ENCODE measurements at regions not wholly inside any gene's neighbourhood (a gene's known extent, or its start where the extent isn't known, plus 50 kb on each side); places are given as distances from the start of the nearest gene placed in this dataset.

DNA sequence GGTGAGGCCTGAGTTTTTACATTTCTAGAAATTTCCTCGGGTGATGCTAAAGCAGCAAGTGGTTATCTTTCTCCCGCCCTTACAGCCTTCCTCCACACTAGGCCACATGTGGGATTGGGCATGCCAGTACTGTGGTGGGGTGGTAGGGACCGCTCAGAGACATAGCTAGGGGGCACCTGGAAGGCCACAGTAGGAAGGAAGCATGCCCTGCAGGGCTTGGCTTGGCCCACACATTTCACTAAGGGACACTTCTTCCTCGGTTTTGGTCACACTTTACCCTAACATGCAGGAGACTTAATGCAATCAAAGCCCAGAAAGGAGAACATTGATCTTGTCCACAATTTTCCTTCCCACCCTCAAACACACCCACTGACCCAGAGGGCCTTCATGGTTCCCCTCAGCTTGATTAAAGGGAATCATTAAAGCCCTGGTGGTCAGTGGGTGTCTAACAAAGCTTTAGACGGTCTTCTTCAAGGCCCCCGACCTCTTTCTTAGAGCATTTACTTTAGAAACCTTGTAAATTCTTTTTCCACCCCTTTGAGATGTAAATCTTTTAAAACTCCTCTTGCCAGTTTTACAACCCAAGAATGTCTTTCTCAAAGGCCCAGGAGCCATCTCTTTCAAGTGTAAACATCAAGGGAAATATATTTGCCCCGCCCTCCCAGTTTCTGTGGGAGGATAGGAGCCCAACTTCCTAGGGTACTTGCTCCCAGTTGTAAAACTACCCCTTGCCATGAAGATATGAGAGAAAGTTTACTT, 246.4 kb upstream of the PTBP2 start:
- no peak for DNase-seq (ENCODE audit: low read depth in 2 of 3, low spot score in 2 of 3)

DNA sequence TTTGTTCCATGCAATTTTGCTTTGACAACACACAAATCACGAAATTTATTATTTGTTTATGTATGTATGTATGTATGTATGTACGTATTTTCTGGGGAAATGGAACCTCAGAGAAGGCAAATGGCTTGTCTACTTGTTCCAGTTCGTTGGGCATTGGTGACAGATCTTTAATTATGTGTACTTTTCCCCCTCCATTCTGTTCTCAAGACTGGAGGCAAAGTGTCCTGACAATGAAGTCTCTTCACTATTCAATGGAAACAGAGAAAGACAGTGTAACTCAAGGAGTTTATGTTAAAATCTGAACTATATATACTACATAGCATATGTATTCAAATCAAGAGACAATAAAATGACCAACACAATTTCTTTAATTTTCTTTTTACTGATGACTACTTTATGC, 245.7 kb upstream of the PTBP2 start:
- no peak for DNase-seq (ENCODE audit: low read depth in 2 of 3, low spot score in 2 of 3)

DNA sequence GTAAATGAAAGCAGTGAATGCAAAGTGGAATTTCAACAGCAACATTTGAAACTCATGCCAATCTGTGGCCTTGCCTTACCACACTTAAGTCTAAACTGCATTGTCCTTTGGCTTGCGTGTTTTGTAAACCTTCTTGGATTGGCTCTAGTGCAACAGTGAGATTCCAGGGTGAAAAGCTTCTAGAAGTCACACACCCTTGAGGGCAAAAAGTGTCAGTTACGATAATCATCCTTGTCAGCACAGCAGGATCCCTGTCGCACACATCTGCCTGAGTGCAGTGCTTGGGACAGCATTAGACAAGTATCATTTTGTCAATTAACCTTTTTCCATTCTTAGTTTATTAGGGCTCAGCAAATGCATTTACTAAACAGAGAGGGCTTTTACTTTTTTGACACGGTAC, 243.4 kb upstream of the PTBP2 start:
- DNase-seq (ENCODE audit: low read depth in 2 of 3, low spot score in 2 of 3), result no peak

DNA sequence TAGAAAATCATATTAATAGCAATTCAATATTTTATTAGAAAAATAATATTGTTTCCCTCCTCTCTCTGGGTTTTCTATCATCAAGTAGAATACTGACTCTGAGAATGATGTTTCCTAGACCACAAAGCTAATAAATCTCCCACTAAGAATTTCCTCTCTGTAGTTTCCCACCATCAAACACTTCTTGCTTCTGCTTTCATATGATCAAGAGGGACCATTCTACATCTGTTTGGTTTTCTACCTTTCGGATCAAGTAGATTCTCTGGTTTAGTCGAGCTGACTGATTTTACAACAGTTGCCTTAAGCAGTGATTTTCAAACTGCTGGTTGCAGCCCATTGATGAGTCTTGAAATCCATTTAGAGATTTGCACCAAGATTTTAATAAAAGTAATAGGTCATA, 240.2 kb upstream of the PTBP2 start:
- no peak for DNase-seq (ENCODE audit: low read depth in 2 of 3, low spot score in 2 of 3)

DNA sequence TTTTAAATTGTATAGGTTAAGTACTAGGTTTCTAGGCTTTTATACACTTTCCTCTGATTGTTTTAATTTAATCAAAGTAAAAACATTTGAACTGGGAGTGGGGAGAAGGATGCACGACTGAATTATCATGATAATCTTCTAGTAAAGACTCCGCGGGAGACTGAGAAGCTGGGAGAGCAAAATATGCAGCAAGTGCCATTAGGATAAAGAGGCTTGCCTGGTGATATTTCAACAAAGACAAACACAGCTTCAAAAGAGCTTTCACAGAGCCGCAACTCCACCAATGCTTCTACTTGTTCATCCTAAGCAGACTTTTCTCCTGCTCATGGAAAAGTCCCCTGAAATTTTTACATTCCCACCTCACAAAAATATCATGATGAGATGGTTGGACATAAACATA, 239.0 kb upstream of the PTBP2 start:
- DNase-seq (ENCODE audit: low read depth in 2 of 3, low spot score in 2 of 3), result no peak

DNA sequence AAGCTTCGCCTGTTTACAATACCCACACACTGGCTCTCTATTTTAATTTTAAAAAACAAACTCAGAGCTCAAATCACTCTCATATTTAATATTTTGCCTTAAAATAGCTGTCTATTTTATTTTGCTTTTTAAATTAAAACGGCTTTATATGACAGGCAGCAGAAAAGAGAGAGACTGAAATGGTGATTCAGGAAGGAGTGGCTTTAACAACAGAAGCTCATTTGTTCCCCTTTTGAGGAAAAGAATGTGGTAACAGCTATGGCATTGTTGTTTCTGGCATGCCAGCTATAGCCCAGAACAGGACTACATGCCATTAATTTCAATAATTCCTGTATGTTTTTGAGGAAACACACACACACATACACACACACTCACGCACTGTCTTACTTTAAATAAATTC, 234.2 kb upstream of the PTBP2 start:
- DNase-seq (ENCODE audit: low read depth in 2 of 3, low spot score in 2 of 3), result no peak

DNA sequence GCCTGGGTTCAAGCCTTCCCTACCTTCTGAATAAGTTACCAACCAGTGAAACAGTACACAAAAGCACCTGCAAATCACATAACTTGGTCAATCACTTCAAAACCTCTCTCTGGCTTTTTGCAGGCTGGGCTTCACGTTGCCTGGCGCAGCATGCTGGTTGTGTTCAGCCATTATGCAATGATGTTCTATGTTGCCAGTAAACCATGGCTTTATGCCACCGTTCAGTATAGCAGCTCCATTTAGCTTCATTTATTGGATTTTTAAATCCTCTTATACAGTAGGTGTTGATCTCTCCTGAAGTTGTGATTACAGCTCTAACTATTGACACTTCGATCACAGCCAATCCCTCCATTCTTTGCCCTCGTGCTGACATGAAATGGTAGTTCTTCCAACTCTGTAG, 233.6 kb upstream of the PTBP2 start:
- no peak for DNase-seq (ENCODE audit: low read depth in 2 of 3, low spot score in 2 of 3)

DNA sequence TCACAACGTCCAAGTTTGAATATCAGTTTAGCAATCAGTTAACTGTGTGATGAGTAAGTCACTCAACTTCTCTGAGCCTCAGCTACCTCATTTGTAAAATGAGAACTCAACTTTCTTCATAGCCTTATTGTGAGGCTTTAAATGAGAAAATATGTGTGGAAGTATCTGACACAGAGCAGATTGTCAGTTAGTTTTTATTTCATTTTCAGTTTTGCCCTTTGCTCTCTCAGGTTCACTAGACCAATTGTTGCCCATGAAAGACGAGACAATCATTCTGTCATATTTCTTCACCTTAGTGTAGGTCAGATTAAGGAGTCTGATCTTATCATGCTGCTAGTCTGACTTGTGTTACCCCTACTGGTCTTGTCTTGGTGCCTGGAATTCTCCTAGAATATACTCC, 232.8 kb upstream of the PTBP2 start:
- DNase-seq (ENCODE audit: low read depth in 2 of 3, low spot score in 2 of 3), result no peak

DNA sequence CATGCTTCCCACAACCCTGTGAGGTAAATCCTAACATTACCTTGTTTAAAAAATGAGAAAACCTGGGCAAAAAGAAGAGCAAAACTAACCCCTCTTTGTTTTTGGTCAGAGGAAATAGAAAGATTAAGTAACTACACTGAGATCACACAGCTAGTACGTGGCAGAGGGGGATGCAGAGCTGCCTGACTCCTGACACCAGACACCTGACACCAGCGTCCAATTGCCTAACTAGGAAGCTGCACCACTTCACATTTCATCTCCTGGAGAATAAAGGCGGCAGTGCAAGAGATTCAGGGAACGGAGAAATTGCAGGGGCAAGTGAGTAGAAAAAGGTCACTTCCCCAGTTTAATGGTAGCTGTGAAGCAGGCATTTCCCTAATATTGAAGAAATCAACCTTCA, 229.3 kb upstream of the PTBP2 start:
- no peak for DNase-seq (ENCODE audit: low read depth in 2 of 3, low spot score in 2 of 3)

DNA sequence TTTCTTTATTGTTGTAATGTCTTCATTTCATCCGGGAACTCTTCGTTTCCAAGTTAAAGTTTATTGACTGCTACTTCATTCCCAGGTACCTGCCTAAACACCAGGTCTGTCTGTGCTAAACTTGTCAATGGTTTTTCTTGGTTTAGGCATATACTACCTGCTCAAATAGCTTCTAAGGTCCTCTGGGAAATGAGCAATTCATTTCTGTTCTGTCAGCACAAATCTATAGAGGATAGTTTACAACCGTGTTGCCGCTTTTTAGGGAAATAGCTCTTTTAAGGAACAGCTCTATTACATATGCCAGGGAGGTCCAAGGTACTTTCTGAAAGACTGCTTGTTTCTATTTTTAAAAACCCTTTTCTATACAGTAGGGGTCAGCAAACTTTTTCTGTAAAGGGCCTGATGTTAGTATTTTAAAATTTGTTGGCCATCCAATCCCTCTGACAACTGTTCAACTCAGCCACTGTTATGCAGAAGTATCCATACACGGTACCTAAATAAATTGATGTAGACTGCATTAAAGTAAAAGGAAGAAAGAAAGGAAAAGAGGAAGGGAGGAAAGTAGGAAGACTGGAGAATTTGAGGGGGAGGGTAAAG, 222.7 kb upstream of the PTBP2 start:
- DNase-seq (ENCODE audit: low read depth in 2 of 3, low spot score in 2 of 3), result no peak

DNA sequence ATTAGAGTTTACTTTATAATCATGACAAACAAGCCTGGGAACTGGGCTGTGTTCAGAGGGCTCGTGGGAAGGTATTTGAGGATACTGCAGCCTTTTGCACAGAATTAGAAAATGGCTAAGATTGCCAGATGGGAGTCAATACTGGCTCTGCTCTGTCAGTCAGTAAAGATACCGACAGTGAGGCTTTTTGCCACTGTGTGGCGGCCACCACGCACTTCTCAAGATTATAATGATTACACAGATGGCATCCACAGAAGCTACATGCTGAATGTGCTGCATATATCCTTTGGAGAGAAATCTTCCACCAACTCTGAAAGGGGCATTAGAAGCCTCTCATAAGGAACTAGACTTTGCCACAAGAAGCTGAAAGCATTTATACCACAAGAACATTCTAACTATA, 213.4 kb upstream of the PTBP2 start:
- no peak for DNase-seq (ENCODE audit: low read depth in 2 of 3, low spot score in 2 of 3)

DNA sequence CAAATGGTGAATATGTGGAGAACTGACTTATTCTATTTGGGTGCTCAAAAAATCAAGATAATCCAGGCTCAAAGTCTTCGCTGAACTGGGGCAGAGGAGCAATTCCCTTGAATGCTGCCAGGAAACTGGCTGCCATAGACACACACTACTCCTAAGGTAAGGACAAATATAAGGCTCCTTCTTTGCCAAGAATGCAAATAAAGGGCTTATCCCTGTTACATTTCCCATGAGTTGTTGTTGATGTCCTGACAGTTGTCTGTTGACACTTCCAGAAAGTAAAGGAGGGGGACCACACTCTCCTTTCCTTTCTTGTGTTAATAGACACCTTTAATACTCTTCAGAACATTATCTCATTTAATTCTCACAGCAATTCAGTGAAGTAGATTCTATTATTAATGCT, 212.2 kb upstream of the PTBP2 start:
- no peak for DNase-seq (ENCODE audit: low read depth in 2 of 3, low spot score in 2 of 3)

DNA sequence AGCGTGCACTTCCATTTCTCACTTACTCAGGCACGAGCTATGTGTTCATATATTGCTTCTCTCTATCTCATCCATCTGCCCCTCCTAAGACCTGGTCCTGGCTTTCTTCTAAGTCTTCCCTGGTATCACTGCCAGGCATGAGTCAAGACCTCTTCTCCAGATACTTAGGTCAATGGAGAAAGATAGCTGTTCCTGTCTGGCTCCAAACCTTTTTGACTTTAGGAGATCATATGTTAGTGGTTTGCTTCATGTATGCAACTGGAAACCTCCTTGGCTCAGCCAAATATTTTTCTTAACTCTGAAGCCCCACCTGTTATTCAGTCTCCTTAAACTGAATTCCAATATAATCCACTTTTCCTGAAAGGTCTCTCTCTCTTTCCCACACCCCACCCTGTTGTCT, 211.6 kb upstream of the PTBP2 start:
- no peak for DNase-seq (ENCODE audit: low read depth in 2 of 3, low spot score in 2 of 3)

DNA sequence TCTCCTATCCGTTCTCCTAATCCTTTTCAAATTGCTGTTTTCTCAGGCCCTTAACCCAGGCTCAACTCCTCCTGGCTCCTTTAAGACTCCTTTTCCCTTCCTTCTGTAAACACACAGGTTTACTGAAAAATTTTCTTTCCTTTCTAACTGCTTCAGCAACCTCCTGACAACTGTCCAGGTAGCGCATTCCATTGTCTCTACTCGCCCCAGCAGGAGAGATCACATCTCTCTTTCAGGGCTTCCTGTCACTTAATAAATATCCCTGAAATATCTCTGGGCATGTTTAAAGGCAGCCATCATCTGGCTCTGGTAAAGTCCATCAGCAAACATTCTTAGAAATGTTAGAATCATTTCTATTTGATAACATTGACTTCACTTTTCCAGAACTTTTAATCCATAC, 211.2 kb upstream of the PTBP2 start:
- no peak for DNase-seq (ENCODE audit: low read depth in 2 of 3, low spot score in 2 of 3)

DNA sequence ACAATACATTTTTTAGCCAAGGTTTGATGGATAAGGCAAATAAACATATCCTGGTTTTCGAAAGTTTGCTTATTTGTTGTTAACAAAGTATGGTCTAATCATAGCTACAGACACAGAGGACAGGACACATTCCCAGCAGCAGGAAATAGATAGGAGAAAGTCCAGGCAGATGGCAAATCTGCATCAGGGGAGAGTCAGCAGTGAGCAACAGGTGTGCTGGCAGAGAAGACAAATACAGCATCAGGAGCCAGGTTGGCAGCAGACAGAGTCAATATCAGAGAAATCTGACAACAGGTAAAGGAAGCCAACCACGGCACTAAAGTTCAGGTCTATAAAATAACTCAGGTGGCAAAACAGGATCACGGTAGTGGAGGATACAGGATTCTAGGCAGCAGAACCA, 210.7 kb upstream of the PTBP2 start:
- no peak for DNase-seq (ENCODE audit: low read depth in 2 of 3, low spot score in 2 of 3)

DNA sequence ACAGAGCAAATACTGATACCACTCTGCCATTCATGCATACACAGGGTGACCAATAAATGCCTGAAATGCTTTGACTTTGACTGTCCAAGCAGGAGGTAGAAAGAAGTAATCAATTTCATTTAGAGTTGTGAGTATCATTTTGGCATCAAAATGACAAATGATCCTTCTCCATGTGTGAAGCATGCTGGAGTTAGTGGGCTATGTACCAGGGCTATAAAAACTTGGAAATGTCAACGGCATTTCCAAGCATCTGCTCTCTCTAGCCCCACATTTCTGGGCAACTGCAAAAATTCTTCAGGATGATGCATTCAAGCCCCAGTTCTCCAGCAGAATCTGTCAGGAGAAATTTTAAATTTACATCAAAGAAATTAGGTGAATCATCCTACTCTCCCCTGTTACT, 208.4 kb upstream of the PTBP2 start:
- DNase-seq (ENCODE audit: low read depth in 2 of 3, low spot score in 2 of 3), result no peak

DNA sequence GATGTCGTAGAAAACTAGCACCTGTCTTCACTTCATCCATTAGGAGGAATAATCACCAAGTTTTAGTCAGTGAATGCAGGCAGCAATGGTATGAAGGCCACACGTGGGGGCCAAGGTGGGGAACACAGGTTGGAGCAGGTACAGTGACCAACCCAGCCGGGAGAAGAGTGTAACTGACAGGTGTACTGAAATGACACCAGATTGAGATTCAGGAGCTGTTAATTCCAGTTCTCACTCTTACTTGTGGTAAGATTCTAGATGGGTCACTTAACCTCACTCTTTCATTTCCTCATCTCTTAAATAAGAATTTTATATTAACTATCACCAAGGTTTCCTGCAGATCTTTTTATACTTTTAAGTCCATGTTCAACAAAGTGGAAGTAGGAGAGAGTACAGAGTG, 206.2 kb upstream of the PTBP2 start:
- no peak for DNase-seq (ENCODE audit: low read depth in 2 of 3, low spot score in 2 of 3)

DNA sequence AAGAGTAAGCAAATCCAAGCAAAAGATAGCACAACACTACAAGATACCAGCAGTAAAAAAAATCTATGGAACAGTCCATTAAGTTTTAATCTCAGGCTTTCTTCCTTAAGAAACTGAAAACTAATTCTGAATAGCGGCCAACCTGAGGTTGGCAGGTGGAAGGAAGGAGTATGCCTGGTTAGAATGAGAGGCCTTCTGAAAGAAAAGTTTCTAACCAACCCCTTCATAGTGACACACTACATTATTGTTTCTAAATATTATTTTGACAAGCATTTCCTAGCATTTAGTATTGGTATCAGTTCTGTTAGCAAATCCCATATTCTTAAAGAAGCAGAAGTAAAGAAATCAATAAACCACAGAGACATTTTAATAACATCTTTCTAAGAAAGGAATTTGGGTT, 205.7 kb upstream of the PTBP2 start:
- no peak for DNase-seq (ENCODE audit: low read depth in 2 of 3, low spot score in 2 of 3)

DNA sequence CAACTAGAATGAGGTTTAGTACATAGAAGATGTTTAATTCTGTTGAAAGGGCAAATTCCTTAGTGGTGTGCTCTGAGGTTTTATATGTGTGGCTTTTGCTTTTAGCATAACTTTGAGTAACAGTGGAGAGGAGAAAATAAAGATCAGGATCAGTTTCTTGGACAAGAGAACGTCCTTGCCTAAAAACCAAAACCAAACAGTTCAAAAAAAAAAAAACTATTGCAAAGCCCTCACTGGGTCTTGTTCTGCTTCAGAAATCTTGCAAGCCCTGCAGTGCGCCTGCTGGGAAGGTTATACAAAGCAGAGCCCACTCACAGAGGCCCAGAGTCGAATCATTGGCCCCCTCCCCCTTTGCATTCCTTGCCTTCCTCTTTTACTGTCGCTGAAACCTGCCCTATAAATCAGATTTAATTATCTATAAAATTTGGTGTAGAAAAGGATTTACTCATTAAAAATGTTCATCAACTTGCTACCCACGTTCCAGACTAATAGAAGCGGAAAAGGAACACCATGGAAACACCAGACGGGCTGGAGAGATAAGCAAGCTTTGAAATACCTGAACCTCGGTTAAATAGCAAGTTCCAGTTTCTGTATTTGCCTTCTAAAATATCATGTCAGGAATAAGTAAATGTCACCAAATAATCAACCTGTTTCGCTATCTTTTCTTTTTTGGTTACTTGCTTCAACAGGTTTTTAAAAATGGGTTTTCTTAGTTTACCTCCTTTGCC, 201.6 kb upstream of the PTBP2 start:
- DNase-seq (ENCODE audit: low read depth in 2 of 3, low spot score in 2 of 3), result no peak

DNA sequence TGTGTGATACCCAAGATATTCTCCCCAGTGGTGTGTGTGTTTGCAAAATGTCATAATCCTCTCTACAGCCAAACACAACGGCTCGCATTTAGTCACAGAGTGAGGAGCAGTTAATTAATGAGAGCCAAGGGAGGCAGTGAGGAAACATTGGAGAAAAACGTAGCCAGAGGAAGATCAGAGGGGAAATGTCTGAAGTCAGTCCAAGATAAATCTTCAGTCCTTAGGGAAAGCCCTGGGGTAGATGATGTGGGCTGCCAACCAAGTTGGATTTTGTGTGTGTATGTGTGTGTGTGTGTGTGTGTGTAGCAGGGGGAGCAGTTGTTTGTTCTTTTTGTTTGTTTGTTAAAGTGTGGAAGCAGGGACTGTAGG, 201.0 kb upstream of the PTBP2 start:
- DNase-seq (ENCODE audit: low read depth in 2 of 3, low spot score in 2 of 3), result no peak

DNA sequence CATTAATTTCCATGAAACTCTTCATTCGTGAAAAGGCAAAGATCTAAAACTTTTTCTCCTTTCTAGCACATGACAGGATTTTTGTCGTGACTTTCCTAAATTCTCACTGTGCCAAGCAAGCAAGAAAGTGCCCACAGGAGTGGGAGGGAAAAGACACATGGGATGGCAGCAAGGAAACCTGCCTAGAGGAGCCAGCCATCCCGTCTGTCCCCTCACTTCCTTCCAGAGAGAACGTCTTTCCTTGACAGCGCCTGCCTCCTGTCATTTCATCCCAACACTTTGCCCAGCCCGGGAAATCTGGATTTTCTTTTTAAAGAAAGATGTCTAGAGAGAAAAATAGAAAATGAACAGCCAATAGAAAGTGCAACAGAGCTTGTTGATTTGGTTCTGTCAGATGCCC, 200.6 kb upstream of the PTBP2 start:
- DNase-seq (ENCODE audit: low read depth in 2 of 3, low spot score in 2 of 3), result no peak

DNA sequence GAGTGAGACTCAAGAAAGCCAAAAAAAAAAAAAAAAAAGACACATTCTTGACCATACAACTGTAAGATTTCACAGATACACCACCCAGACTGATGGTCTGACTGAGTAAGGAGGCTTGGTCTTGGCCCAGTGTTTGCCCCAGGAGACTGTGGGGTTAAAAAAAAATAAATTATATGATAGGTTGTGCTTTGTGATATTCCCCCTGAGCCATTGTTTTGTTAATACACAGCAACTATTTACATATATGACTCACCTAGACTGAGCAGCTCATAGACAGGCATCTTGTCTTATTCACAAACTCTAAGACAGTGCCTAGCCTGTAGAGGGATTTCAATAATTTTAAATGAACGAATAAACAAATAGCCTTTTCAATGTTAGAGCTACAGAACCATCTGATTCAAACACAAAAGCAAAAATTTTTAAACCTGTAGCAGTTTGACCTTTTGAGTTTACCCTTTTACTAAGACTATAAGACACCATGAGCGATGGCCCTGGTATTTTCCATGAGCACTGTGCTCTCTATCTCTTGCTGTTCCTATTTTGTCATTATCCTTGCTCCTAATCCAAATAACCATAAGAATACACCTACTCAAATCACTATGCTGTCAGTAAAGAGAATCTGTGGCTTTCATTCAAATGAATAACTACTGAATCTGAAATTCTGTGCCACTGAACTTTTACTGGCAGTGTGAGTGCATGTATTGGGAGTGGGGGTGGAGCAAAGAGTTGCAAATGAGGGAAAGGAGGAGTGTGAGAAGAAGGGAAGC, 199.4 kb upstream of the PTBP2 start:
- DNase-seq (ENCODE audit: low read depth in 2 of 3, low spot score in 2 of 3), result no peak
